Right atrium auricular region (tissue), 2 donors: ENCODE measurements at regions not wholly inside any gene's neighbourhood (a gene's known extent, or its start where the extent isn't known, plus 50 kb on each side); places are given as distances from the start of the nearest gene placed in this dataset.

ENCODE experiments used
- DNase-seq: peaks from one replicate; pipeline ENCODE4 v3.0.0-alpha.2; 2019; ENCODE audit warnings: low spot score
- H3K27ac ChIP-seq, 2 donors: fragments of 200-600 bp; sonication (generic); 1 replicate in 1 of 2; 2 replicates in 1 of 2; pipeline ENCODE4 v1.5.1; 2016 to 2019
- H3K27me3 ChIP-seq, 2 donors: fragments of 200-600 bp; sonication (generic); one replicate each; pipeline versions ENCODE4 v1.5.1 to v1.6.0; 2017 to 2019
- H3K36me3 ChIP-seq: fragments of 200-600 bp; sonication (generic); one replicate; pipeline ENCODE4 v1.5.1; 2016
- H3K4me1 ChIP-seq, 2 donors: fragments of 200-600 bp; sonication (generic); one replicate each; pipeline versions ENCODE4 v1.5.1 to v1.6.0; 2017 to 2019
- H3K4me3 ChIP-seq, 2 donors: fragments of 200-600 bp; sonication (generic); 1 replicate in 1 of 2; 2 replicates in 1 of 2; pipeline ENCODE4 v1.5.1; 2017 to 2019; ENCODE audit warnings: mild to moderate bottlenecking in 1 of 2, moderate library complexity in 1 of 2
- H3K9me3 ChIP-seq, 2 donors: fragments of 200-600 bp; sonication (generic); one replicate each; pipeline ENCODE4 v1.5.1; 2019
- CTCF ChIP-seq, 2 donors: fragments of 200-600 bp; sonication (generic); IDR thresholded peaks; one replicate each; pipeline ENCODE4 v1.5.1; 2019; ENCODE audit warnings: antibody characterized with exemption in 2 of 2

- H3K27me3 ChIP-seq = no peaks in the 10 kb centered on the region
- no peaks in the 10 kb centered on the region for H3K36me3 ChIP-seq
- no peak for DNase-seq
- no peaks in the 10 kb centered on the region for H3K9me3 ChIP-seq
- no peak for TF ChIP-seq CTCF (IDR thresholded peaks at IDR 0.05)
- H3K4me3 ChIP-seq = no peak overlapping the region
- H3K27ac ChIP-seq = no peak overlapping the region
- no peaks in the 10 kb centered on the region for H3K4me1 ChIP-seq
Measured at GRCh38 chr9:28782630-28783029, 1209.3 kb upstream of the C9orf72 start.

- no peaks in the 10 kb centered on the region for H3K27me3 ChIP-seq
- H3K9me3 ChIP-seq = no peaks in the 10 kb centered on the region
- H3K4me1 ChIP-seq = no peaks in the 10 kb centered on the region
- TF ChIP-seq CTCF (IDR thresholded peaks at IDR 0.05) = no peak
- DNase-seq = no peak
- H3K36me3 ChIP-seq = no peaks in the 10 kb centered on the region
- no peak overlapping the region for H3K4me3 ChIP-seq
- H3K27ac ChIP-seq = no peak overlapping the region
Measured at GRCh38 chr9:28792716-28793115, 1219.4 kb upstream of the C9orf72 start.

- Histone ChIP-seq H3K27me3 (no peaks in the 10 kb centered on the region), H3K36me3 (no peaks in the 10 kb centered on the region), H3K9me3 (no peaks in the 10 kb centered on the region), H3K27ac (no peak overlapping the region), H3K4me1 (no peaks in the 10 kb centered on the region), H3K4me3 (no peak overlapping the region)
- no peak for DNase-seq
- TF ChIP-seq CTCF (IDR thresholded peaks at IDR 0.05) = no peak
Measured at GRCh38 chr9:28799876-28800275, 1226.6 kb upstream of the C9orf72 start.

- Histone ChIP-seq H3K9me3 (no peaks in the 10 kb centered on the region), H3K4me3 (no peak overlapping the region), H3K4me1 (no peaks in the 10 kb centered on the region), H3K27me3 (no peaks in the 10 kb centered on the region), H3K36me3 (no peaks in the 10 kb centered on the region), H3K27ac (no peak overlapping the region)
- DNase-seq = no peak
- TF ChIP-seq CTCF (IDR thresholded peaks at IDR 0.05) = no peak
Measured at GRCh38 chr9:28801144-28801799, 1228.0 kb upstream of the C9orf72 start.

GRCh38 chr9:28805197-28805596, 1231.9 kb upstream of the C9orf72 start:
- Histone ChIP-seq H3K4me1 (no peaks in the 10 kb centered on the region), H3K4me3 (no peak overlapping the region), H3K27me3 (no peaks in the 10 kb centered on the region), H3K9me3 (no peaks in the 10 kb centered on the region), H3K36me3 (no peaks in the 10 kb centered on the region), H3K27ac (no peak overlapping the region)
- no peak for DNase-seq
- TF ChIP-seq CTCF (IDR thresholded peaks at IDR 0.05) = no peak

GRCh38 chr9:28808042-28808441, 1234.8 kb upstream of the C9orf72 start:
- Histone ChIP-seq H3K4me3 (no peak overlapping the region), H3K4me1 (no peaks in the 10 kb centered on the region), H3K27me3 (no peaks in the 10 kb centered on the region), H3K27ac (no peak overlapping the region), H3K9me3 (no peaks in the 10 kb centered on the region), H3K36me3 (no peaks in the 10 kb centered on the region)
- DNase-seq = no peak
- TF ChIP-seq CTCF (IDR thresholded peaks at IDR 0.05) = no peak
